ENCODE measurements at regions not wholly inside any gene's neighbourhood (a gene's known extent, or its start where the extent isn't known, plus 50 kb on each side); places are given as distances from the start of the nearest gene placed in this dataset.

GRCh38 chr13:34320084-34320483 is 502.1 kb downstream of the RFC3 start:
- no peak for DNase-seq (ENCODE audit: low read depth)

DNA sequence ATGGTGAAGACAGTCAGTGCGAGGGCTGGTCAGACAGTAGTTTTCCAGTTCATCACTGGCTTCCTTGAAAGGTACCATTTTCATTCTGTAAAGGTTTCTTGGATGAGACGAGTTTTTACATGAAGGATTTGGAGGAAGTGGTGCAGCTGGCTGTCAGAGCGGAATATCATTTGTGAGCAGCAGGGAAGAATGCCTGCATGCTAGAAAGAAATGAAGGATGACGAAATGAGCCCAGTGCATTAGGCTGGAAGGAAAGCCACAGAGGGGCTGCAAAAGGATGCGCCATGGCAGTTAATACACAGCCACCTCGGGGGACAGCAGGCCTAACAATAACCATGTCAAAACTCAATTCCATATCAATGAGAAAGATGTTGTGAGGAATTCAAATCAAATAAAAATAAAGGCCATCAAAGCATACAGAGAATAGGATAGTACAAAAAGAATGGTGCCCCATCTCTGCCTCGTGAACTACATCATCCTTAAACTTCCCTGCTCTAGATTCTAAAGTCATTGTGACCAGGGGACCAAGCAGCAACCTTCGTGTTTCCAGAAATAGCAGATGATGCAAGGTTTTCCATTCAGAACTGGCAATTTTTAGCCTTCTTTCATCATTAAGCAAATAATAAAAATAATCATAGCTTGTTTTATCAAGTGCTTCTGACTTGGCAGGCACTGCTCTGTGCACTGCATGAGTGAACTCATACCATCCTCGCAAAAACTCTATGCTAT is 504.2 kb downstream of the RFC3 start:
- no peak for DNase-seq (ENCODE audit: low read depth)

- no peak for DNase-seq (ENCODE audit: low read depth)
Measured at GRCh38 chr13:34322743-34323074, 504.8 kb downstream of the RFC3 start.

DNA sequence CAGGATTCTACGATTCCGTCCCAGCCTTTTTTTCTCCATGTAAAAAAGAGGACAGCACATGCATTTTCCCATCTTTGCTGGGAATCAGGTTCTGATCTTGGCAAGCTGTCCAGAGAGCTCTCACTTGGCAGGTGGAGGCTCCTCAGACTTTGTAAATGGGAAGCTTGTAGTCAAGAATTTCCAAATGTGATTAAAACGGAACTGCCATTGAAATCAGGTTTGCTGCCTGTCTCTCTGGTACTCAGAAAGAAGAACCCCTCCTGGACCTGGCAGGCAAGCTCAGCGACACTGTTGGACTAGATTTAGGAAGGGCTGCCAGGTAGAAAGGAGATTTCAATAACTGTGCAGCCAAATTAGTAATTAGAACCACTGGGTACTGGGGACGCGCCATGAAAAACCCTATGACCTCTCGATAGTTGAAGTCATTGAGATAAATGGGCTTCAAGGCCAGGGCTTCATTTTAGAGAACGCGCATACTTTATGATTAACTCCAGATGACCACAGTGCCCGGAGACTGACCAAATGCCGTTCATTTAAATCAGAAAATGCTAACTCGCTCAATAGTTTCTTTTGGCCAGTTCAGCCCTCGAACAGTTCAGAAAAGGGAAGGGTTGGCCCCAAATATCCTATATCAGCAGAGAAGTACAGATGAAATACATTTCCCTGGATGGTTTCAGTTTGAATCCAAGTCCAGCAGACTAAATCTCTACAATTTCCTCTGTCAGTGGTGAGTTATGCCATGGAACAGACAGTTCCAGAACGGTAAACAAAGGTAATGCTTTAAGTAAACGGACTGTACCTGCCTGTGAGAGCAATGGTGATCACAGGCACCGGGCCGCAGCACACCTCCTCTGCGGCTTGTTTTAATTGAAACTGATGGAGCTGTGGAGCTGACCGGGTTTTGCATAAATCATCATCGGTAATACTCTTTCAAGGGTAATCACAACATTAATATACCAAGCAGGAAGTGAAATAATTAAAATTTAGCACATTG is 517.4 kb downstream of the RFC3 start:
- no peak for DNase-seq (ENCODE audit: low read depth)

DNA sequence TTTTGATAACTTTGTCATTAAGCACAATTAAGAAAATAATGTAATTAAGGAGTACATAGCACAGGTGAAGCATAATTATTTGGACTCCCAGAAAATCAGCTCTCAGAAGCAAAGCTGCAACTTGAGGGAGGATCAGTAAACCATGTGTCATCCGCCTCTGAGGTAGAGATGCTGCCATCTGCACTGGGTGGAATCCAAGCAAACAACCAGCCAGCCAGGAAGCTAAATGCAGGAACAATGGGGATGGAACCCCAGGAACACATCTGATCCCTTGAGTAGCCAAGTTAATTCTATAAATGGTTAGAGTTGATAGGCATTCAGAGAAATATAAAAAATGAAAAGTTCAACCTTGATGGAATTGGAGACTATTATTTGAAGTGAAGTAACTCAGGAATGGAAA is 520.2 kb downstream of the RFC3 start:
- DNase-seq (ENCODE audit: low read depth), result no peak

DNA sequence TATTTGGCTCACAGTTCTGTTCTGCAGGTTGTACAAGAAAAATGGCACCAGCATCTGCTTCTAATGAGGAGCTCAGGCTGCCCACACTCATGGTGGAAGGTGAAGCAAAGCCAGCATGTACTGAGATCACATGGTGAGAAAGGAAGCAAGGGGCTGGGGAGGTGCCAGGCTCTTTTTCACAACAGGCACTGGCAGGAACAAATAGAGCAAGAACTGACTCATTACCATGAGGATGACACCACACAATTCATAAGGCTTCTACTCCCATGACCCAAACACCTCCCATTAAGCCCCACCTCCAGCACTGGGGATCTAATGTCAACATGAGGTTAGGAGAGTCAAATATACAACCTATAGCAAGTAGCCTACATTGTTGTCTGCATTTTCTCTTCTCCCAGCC is 522.6 kb downstream of the RFC3 start:
- no peak for DNase-seq (ENCODE audit: low read depth)

GRCh38 chr13:34343413-34343940 is 525.5 kb downstream of the RFC3 start:
- DNase-seq (ENCODE audit: low read depth), result no peak

GRCh38 chr13:34344816-34345215 is 526.9 kb downstream of the RFC3 start:
- DNase-seq (ENCODE audit: low read depth), result no peak

DNA sequence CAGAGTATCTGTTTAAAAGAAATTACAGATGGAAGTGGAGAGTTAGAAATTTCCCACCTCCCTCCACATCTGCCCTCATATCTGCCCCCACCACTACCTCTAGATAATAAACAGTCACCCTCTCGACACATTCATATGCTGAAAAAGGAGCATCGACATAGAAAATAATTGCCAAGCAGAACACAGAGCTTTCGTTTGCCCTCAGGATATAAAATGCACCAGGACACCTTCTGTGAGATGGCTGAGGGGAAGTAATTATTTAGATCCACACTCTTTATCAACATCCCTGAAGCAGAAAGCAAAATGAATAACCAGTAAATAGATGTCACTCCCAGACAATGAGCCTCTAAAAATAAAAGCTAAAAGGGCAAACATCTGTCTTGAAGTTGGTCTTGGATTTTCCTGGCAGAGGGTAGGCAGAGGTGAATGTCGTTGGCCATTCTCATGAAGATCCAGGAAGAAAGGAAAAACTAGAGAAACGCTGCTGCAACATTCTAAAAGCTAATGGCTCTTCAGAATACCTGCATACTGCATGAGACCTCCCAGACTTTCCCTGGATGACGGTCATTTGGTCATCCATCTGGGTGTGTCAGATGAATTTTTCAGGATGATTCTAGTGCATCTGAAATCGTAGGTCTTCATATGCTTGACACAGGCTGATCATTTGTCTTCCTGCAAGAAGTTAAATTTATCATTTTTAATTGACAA is 527.5 kb downstream of the RFC3 start:
- DNase-seq (ENCODE audit: low read depth), result no peak

GRCh38 chr13:34346626-34347025 is 528.7 kb downstream of the RFC3 start:
- no peak for DNase-seq (ENCODE audit: low read depth)

DNA sequence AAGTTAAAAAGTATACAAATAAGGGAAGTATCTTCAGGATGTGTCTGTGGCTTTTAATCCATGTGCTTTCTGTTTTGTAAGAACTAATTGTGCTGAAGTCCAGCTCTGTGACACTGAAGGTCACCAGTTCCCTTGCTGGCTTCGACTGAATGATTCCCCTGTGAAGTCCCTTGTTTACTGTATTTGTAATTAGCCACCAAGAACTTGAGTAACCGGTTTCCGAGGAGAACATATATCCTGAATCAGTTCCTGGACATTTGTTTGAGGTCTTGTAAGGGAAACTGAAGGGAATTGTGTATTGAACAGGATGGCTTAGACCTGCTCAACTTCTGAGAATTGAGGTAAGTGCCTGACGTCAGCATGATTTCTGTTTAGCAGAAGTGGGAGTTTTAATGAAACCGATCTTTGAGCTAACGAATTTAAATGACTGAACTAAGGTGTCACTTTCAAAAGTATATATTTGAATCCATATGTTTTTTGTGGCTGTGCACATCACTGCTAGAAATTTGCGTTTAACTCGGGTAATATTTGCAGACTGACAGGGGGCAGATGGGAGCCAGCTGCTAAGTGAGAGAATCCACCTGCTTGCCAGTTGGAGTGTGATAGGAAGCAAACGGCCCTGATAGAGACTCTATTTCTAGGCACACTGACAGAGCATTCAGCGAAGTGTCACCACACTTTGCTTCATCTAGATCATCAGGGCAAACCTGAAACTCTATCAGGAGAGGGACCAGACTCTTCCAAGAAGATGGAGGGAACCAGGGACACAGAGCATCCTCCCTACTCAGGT is 530.0 kb downstream of the RFC3 start:
- DNase-seq (ENCODE audit: low read depth), result no peak

DNA sequence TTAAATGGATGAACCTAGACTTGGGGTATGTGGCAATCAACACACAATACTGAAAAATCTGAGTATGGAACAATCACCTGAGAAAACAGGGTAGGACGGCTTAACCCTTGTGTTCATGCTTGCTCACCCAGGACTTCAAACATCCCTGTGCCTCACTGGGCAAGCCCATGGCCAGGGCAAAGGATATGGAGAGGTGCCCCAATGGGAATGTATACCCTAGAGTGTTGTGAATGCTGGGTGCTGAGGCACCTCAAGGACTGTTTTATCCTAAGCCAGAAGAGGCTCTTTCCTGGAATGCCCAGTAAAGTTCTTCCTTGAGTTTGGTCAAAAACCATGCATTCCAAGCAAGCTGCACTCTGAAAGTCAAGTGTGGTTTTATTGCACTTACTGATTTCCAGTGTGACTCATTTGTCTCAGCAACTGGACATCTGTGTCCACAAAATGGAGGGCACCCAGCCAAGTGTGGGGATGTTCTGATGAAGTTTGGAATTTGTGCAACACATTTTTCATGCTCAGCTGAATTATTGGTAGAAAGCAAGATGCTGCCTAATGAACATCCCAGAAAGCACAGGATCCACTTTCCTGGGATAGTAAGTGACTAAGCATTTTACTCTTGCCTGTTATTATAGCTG is 531.3 kb downstream of the RFC3 start:
- DNase-seq (ENCODE audit: low read depth), result no peak

DNA sequence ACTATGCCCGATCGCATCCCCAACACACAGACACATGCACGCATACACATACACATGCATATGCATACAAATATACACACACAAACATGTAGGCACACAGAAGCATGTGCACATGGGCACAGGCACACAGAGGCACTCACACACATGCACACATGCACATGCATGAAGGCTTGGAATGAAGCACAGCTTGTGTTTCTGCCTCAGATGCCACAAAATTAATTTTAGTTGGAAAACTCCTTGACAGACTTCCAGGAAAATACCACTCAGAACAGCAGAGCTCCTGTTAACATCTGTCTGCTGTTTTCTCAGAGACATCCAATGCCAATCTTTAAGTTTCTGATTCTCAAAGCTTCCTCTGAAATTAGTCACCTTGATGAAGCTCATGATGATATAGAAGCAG is 532.7 kb downstream of the RFC3 start:
- no peak for DNase-seq (ENCODE audit: low read depth)

DNA sequence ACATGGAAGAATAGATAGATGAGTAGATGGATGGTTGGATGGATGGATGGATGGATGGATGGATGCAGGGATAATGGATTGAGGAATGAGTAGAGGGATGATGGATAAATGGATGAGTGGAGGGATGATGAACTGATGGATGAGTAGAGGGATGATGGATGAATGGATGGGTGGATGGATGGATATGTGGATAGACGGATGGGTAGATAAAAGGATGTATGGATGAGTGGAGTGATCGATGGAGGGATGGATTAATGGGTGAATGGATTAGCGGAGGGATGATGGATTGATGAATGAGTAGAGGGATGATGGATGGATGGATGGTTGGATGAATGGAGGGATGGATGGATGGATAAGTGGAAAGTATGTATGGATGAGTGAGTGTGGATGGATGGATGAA is 533.2 kb downstream of the RFC3 start:
- no peak for DNase-seq (ENCODE audit: low read depth)

DNA sequence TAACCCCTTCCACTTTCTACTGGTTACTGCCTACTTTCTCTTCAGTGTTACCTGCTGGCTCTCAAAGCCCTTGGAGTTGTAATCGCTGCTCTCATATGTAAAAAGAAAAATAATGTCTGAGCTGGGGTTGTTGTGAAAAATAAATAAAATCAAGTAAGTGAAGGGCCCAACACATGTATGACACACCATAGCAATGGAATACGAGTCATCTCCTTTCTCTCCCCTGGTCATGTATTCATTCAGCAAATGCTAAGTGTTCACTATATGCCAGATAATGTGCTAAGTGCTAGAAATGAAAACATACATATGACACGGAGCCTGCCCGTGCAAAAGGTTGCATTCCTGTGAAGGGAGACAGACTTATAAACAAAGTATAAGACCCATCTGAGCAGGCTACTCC is 535.0 kb downstream of the RFC3 start:
- DNase-seq (ENCODE audit: low read depth), result no peak

DNA sequence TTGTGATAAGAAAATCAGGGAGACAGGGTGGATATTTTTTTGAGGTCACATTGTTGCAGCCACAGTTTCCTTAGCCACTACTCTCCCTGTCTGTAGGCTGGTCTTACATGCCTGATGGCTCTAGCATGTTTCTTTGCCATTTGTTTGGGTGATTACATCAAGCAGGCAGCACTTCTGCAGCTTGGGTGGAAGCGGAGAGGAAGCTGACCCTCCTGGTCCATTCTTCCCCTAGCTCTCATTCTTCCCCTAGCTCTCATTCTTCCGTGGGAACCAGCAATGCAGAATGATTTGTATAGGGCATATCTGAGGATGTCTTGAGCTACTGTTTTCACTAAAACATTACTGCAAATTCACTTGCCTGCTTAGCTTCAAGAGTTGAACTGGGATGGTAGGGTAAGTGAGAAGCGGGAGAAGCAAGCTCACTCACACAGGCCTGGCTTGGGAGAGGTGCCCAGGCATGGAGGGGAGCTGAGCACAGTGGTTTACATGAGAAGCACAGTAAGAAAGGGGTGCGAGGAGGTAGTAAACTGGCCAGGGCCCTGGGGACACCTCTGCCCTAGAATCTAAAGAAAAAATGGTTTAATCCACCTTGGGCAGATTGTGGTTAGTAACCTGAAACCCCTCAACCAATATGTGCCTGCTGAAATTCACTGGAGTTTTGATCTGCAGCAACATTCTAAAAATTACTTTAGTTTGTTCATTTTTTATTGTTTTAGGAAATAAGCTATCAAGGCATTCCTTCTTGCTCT is 538.9 kb downstream of the RFC3 start:
- no peak for DNase-seq (ENCODE audit: low read depth)

- no peak for DNase-seq (ENCODE audit: low read depth)
Measured at GRCh38 chr13:34357435-34358232, 539.7 kb downstream of the RFC3 start.

GRCh38 chr13:34358811-34359513 is 541.0 kb downstream of the RFC3 start:
- DNase-seq (ENCODE audit: low read depth), result no peak

DNA sequence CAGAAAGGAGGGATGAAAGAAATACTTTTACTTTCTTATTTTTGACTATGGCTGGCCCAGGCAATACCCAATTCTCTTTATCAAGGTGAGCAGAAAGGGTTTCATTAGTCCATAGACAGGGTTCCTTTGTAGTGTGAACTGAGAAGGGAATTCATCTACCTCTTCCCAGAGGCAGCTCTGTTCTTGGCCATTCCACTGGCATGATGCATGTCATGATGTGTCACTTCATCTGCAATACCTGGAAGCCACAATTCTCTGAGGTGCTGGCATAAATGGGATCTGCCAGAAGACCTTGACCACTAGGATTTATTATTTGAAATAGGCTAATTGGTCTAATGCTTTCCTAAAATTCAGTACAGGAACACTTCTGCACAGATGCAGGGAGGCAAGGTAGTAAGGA is 542.8 kb downstream of the RFC3 start:
- DNase-seq (ENCODE audit: low read depth), result no peak

Measured in stimulated activated CD4-positive, alpha-beta T cell treated with anti-CD3 and anti-CD28 coated beads, Interleukin-2, amount 100 ng/mL, for 4 hours (primary cell).